ENCODE measurements at regions not wholly inside any gene's neighbourhood (a gene's known extent, or its start where the extent isn't known, plus 50 kb on each side); places are given as distances from the start of the nearest gene placed in this dataset.

DNA sequence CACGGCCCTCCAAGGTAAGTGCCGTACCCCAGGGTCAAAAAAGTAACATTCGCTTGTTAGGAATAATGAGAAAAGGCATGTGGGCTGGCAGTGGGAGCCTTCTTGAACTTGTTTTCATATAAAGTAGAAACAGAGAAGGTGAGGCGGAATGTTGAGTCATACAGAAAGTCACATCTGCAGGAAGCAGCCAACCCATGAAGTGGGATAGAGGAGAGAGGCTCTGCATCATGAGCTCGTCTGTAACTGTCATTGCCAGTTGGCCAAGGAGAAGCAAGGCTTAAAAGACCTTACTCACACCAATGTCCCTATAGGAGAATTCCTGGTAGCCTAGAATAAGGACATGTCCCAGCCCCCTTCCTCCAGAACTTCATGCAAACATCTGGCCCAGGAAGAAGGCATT, 253.3 kb downstream of the BUD13 start:
- Histone ChIP-seq H2AFZ (no peak overlapping the region), H3K79me2 (ENCODE audit: insufficient read depth) (no peaks in the 10 kb centered on the region), H3K9ac (no peak overlapping the region), H3K27ac (no peak overlapping the region), H3K9me2 (ENCODE audit: insufficient read depth) (no peaks in the 10 kb centered on the region), H3K36me3 (ENCODE audit: low read depth) (no peaks in the 10 kb centered on the region), H3K4me3 (no peak overlapping the region), H4K20me1 (ENCODE audit: insufficient read depth) (no peaks in the 10 kb centered on the region), H3K4me1 (ENCODE audit: insufficient read depth) (no peaks in the 10 kb centered on the region), H3K4me2 (ENCODE audit: unreplicated experiment) (no peak overlapping the region), H3K9me3 (ENCODE audit: low read depth) (no peaks in the 10 kb centered on the region), H3K27me3 (replicated peaks; ENCODE audit: insufficient read depth) (peaks cover 3% of the 10 kb centered on the region), H3F3A (ENCODE audit: insufficient read depth) (no peaks in the 10 kb centered on the region)
- DNase-seq, result no peak
- 25 to 34% methylated on average over 5 of the region's 5 CpGs for WGBS, 2 experiments (ENCODE audit: low coverage in 1 of 2, low lambda C conversion rate in 2 of 2, missing lambda C conversion rate in 2 of 2)
- TF ChIP-seq EZH2 (IDR thresholded peaks at IDR 0.05; ENCODE audit: insufficient read depth, poor library complexity, severe bottlenecking), result no peak
- no peak for TF ChIP-seq EZH2phosphoT487 (IDR thresholded peaks at IDR 0.05; ENCODE audit: insufficient read depth, low read depth)
- in situ Hi-C loops (cut with MboI), result no loop called here

GRCh38 chr11:116518141-116518540, 254.6 kb downstream of the BUD13 start:
- Histone ChIP-seq H3K9me3 (ENCODE audit: low read depth) (no peaks in the 10 kb centered on the region), H2AFZ (no peak overlapping the region), H3F3A (ENCODE audit: insufficient read depth) (no peaks in the 10 kb centered on the region), H3K9ac (no peak overlapping the region), H3K79me2 (ENCODE audit: insufficient read depth) (no peaks in the 10 kb centered on the region), H4K20me1 (ENCODE audit: insufficient read depth) (no peaks in the 10 kb centered on the region), H3K27me3 (replicated peaks; ENCODE audit: insufficient read depth) (no peaks in the 10 kb centered on the region; the same call in 1 of the 2 replicates), H3K4me1 (ENCODE audit: insufficient read depth) (no peaks in the 10 kb centered on the region), H3K9me2 (ENCODE audit: insufficient read depth) (no peaks in the 10 kb centered on the region), H3K4me2 (ENCODE audit: unreplicated experiment) (no peak overlapping the region), H3K27ac (no peak overlapping the region), H3K36me3 (ENCODE audit: low read depth) (no peaks in the 10 kb centered on the region), H3K4me3 (no peak overlapping the region)
- no peak for TF ChIP-seq EZH2phosphoT487 (IDR thresholded peaks at IDR 0.05; ENCODE audit: insufficient read depth, low read depth)
- TF ChIP-seq EZH2 (IDR thresholded peaks at IDR 0.05; ENCODE audit: insufficient read depth, poor library complexity, severe bottlenecking), result no peak
- no peak for DNase-seq
- in situ Hi-C loops (cut with MboI), result no loop called here
- WGBS, 2 experiments (ENCODE audit: low coverage in 1 of 2, low lambda C conversion rate in 2 of 2, missing lambda C conversion rate in 2 of 2), result 62 to 63% methylated on average over 10 of the region's 10 CpGs

DNA sequence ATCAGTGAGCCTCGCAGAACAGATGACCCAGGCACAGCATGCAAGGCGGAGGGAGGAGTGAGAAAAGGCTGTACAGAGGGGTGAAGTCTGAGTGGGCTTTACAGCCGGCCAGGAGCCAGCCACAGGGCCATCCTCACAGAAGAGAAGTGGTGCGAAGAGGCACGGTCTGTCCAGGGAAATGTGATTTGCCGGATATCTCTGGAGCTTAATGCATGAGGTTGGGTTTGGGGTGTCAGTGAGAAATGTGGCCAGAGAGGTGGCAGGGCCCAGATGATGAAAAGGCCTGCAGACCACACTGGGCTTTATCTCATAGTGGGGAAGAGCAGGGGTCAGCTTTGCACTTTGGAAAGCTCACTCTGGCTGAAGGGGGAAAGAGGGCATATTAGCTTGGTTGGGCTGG, 255.2 kb downstream of the BUD13 start:
- no peak for TF ChIP-seq EZH2 (IDR thresholded peaks at IDR 0.05; ENCODE audit: insufficient read depth, poor library complexity, severe bottlenecking)
- H3K9ac ChIP-seq, result no peak overlapping the region
- H3K27me3 ChIP-seq (replicated peaks; ENCODE audit: insufficient read depth), result no peaks in the 10 kb centered on the region; the same call in 1 of the 2 replicates
- no peaks in the 10 kb centered on the region for H3K4me1 ChIP-seq (ENCODE audit: insufficient read depth)
- H3K79me2 ChIP-seq (ENCODE audit: insufficient read depth), result no peaks in the 10 kb centered on the region
- H3K9me3 ChIP-seq (ENCODE audit: low read depth), result no peaks in the 10 kb centered on the region
- 49 to 51% methylated on average over 6 of the region's 6 CpGs for WGBS, 2 experiments (ENCODE audit: low coverage in 1 of 2, low lambda C conversion rate in 2 of 2, missing lambda C conversion rate in 2 of 2)
- no peaks in the 10 kb centered on the region for H3K9me2 ChIP-seq (ENCODE audit: insufficient read depth)
- H2AFZ ChIP-seq, result no peak overlapping the region
- H3K4me3 ChIP-seq, result no peak overlapping the region
- no peak for DNase-seq
- no peaks in the 10 kb centered on the region for H3K36me3 ChIP-seq (ENCODE audit: low read depth)
- no peak overlapping the region for H3K27ac ChIP-seq
- no peaks in the 10 kb centered on the region for H4K20me1 ChIP-seq (ENCODE audit: insufficient read depth)
- in situ Hi-C loops (cut with MboI), result no loop called here
- no peaks in the 10 kb centered on the region for H3F3A ChIP-seq (ENCODE audit: insufficient read depth)
- H3K4me2 ChIP-seq (ENCODE audit: unreplicated experiment), result no peak overlapping the region

DNA sequence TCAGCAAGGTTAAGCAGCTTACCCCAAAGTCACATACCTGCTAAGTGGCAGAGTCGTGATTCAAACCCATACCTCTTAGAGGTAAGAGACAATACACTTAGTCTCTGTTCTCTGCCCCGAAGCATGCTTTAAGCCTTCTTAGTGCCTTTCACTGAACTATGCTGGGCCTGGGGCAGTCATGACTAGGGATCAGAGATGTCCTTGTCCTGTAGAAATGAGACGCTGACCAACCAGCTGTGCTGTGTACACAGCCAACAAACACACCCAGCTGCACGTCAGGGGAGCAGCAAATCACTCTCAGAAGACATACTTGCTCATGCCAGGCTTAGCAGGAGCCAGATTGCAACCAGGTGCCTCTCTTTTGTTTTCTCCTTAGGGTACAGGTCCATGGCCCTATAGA, 255.7 kb downstream of the BUD13 start:
- Histone ChIP-seq H3K9ac (no peak overlapping the region), H3K9me2 (ENCODE audit: insufficient read depth) (no peaks in the 10 kb centered on the region), H3K36me3 (ENCODE audit: low read depth) (no peaks in the 10 kb centered on the region), H3F3A (ENCODE audit: insufficient read depth) (no peaks in the 10 kb centered on the region), H3K27me3 (replicated peaks; ENCODE audit: insufficient read depth) (no peaks in the 10 kb centered on the region; the same call in 1 of the 2 replicates), H2AFZ (no peak overlapping the region), H3K79me2 (ENCODE audit: insufficient read depth) (no peaks in the 10 kb centered on the region), H3K9me3 (ENCODE audit: low read depth) (no peaks in the 10 kb centered on the region), H3K4me3 (no peak overlapping the region), H3K4me1 (ENCODE audit: insufficient read depth) (no peaks in the 10 kb centered on the region), H4K20me1 (ENCODE audit: insufficient read depth) (no peaks in the 10 kb centered on the region), H3K27ac (no peak overlapping the region), H3K4me2 (ENCODE audit: unreplicated experiment) (no peak overlapping the region)
- 22 to 24% methylated on average over 4 of the region's 4 CpGs for WGBS, 2 experiments (ENCODE audit: low coverage in 1 of 2, low lambda C conversion rate in 2 of 2, missing lambda C conversion rate in 2 of 2)
- no peak for DNase-seq
- TF ChIP-seq EZH2phosphoT487 (IDR thresholded peaks at IDR 0.05; ENCODE audit: insufficient read depth, low read depth), result no peak
- TF ChIP-seq EZH2 (IDR thresholded peaks at IDR 0.05; ENCODE audit: insufficient read depth, poor library complexity, severe bottlenecking), result no peak
- in situ Hi-C loops (cut with MboI), result no loop called here

- DNase-seq, result no peak
- Histone ChIP-seq H3K4me2 (ENCODE audit: unreplicated experiment) (no peak overlapping the region), H3F3A (ENCODE audit: insufficient read depth) (no peaks in the 10 kb centered on the region), H3K27me3 (replicated peaks; ENCODE audit: insufficient read depth) (no peaks in the 10 kb centered on the region; the same call in 1 of the 2 replicates), H4K20me1 (ENCODE audit: insufficient read depth) (no peaks in the 10 kb centered on the region), H3K9me3 (ENCODE audit: low read depth) (no peaks in the 10 kb centered on the region), H3K9ac (no peak overlapping the region), H2AFZ (no peak overlapping the region), H3K4me3 (no peak overlapping the region), H3K4me1 (ENCODE audit: insufficient read depth) (no peaks in the 10 kb centered on the region), H3K36me3 (ENCODE audit: low read depth) (no peaks in the 10 kb centered on the region), H3K9me2 (ENCODE audit: insufficient read depth) (no peaks in the 10 kb centered on the region), H3K79me2 (ENCODE audit: insufficient read depth) (no peaks in the 10 kb centered on the region), H3K27ac (no peak overlapping the region)
- WGBS, 2 experiments (ENCODE audit: low coverage in 1 of 2, low lambda C conversion rate in 2 of 2, missing lambda C conversion rate in 2 of 2), result 33 to 34% methylated on average over 7 of the region's 7 CpGs
- in situ Hi-C loops (cut with MboI), result no loop called here
- TF ChIP-seq EZH2 (IDR thresholded peaks at IDR 0.05; ENCODE audit: insufficient read depth, poor library complexity, severe bottlenecking), result no peak
- no peak for TF ChIP-seq EZH2phosphoT487 (IDR thresholded peaks at IDR 0.05; ENCODE audit: insufficient read depth, low read depth)
Measured at GRCh38 chr11:116515664-116516184, 257.1 kb downstream of the BUD13 start.

Measured in GM23248 (cell line).